Left hindlimb (tissue), 1 donor: ENCODE measurements at regions not wholly inside any gene's neighbourhood (a gene's known extent, or its start where the extent isn't known, plus 50 kb on each side); places are given as distances from the start of the nearest gene placed in this dataset.
"Not testable (repeated sequence)": the region's sequence is repeated elsewhere in the genome, so short reads cannot be mapped to it uniquely, and the experiment has no call there.

Experiments used
- DNase-seq: peaks from one replicate; pipeline ENCODE4 v3.0.0-alpha.2; 2018

DNA sequence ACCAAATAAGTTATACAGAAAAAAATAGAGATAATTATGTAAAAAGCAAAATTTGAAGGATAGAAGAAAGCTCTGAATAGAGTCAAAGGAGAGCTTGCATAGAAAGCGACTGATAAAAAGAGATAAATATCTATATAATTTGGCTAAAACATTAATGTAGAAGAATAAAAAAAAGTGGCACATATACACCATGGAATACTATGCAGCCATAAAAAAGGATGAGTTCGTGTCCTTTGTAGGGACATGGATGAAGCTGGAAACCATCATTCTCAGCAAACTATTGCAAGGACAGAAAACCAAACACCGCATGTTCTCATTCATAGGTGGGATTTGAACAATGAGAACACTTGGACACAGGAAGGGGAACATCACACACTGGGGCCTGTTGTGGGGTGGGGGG, 693.3 kb upstream of the NR2F2 start:
- not testable (repeated sequence) for DNase-seq

GRCh38 chr15:95639208-95639607, 691.3 kb upstream of the NR2F2 start:
- DNase-seq = no peak

DNA sequence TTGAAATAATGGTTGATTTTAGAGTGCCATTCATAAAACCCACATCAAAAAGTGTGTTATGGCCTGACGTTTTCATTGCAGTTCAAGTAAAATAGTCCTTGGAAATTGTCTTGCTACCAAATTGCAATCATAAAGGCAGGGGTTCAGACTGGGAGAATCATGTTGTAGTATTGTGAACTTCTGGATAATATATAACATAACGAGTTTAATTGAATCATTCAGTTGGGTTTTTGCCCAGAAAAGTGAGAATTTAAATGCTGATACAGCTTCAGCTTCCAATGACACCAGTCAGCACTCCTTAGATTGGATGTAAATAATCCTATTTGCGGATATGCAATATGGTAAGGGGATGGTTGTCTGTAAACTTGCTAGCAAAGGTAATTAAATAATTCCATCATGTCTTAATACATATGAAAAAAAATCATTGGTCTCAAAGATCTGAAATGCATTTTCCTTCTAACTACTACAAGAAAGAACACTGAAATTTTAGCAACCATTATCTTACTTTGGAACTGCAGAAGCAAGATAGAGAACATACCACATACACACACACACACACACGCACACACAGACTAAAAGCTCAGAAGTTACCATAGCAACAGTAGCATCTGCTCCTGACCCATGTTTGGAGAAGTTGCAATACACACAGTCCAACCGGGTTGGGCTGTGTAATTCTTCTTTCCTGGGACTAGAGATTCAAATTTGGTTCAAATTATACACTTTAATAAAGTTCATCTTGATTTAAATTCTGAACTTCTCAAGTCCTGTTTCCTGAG, 686.2 kb upstream of the NR2F2 start:
- DNase-seq = no peak

GRCh38 chr15:95645791-95646338, 684.6 kb upstream of the NR2F2 start:
- DNase-seq = no peak

GRCh38 chr15:95646484-95647273, 683.8 kb upstream of the NR2F2 start:
- DNase-seq = no peak

DNA sequence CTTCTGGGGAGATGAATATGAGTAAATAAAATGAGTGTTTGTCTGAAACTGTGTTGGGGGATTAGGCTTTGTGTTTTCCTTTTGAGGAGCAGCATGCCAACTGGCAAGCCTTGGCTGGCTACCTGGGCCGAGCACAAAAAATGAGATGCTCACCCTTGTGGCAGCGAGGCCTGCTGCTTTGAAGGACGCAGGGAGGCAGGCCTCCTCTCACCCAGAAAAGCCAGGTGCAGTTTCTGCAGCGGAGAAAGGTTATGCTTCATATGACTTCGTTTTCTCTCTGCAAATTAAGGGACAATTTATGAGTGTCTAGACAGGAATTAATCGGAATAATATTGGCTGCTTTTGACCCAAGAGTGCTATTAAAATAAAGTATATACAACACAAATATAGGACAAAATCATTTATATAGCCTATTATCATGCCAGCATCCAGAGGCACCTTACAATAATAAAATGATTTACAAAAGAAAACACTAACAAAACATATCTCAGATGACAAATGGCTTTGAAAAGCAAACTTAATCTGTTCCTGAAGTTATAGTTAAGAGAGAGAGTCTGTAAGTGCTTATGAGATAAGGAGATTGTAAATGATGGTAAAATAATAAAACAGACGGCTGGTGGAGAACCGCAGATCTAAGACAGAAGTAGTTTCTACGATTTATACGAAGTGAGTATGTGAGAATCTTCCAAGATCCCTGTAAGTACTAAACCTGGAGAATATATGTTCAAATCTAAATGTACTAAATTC, 682.8 kb upstream of the NR2F2 start:
- DNase-seq = no peak

- DNase-seq = no peak
These were observed 677.1 kb upstream of the NR2F2 start for GRCh38 chr15:95653361-95653805.

DNA sequence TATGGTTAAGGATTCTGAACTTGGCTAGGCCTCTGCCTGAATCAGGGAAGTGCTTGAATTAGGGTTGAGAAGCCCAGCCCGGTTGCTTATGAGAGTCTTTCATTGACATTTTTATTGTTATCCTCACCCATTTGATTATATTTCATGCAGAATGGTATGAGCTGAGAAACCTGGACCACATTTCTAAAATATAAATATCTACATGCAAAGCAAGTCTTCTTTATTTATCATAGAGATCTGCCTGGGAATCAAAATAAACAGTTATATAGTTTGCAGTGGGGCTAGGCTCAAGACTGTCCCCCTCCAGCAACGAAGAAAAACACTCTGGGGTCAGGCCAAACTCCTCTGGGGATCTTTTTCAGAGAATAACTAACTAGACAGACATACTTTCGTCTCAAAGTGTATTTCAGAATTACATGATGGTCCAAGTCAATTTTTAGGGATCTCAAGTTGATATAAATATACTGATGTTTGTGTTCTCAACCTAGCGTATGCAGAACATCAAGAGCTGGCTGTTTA, 675.4 kb upstream of the NR2F2 start:
- DNase-seq = no peak

DNA sequence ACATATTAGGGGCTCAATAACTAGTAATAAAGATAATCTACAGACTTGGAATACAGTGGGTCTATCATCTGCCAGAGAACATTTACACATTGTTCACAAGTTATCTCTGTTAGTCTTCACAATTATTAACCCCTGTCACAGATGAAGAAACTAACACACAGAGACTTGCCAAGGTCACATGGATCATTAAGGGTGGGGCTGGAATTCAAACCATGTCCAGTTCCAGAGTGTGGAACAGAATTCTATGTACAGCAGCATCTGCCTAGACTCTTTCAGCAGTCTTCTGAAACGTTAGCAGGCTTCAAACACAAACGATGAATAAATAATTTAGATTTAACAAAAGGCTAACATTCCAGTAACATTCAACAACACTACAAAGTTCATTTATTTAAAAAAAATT, 673.9 kb upstream of the NR2F2 start:
- no peak for DNase-seq

GRCh38 chr15:95658799-95659198, 671.7 kb upstream of the NR2F2 start:
- DNase-seq = no peak

DNA sequence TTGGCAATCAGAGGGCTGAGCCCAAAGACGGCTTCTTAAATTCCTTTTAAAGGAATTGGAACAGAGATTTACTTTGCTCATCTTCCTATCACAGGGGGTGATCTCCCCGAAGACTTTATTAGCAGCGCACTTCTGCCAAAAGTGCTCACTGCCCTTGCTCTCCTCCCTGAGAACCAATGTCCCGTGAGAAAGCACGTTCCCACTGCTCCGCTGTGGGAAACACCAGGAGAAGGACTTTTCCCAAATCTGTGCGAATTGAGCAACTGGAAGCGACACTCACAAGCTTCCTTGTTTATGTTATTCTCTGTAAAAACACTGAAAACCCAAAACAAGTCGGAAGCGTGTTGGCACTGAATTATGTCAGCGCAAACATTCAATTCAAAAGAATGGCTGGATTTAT, 670.8 kb upstream of the NR2F2 start:
- DNase-seq = no peak

DNA sequence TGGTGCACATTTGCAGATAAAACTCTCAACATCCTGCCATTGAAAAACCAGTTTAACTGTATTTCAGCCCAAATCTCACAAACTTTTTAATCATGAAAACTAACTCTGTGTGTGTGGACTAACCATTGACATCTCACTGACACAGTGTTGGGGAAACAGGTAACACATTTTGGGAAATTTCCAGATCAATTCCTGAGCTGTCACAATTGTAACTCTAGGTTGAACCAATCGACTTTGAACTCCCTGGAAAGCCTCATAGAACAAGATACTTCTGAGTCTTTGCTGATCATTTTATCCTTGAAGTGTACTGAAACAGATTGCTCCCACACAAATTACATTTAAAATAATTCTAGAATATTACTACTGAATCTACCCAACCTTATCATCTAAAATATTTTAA, 667.9 kb upstream of the NR2F2 start:
- DNase-seq = no peak

DNA sequence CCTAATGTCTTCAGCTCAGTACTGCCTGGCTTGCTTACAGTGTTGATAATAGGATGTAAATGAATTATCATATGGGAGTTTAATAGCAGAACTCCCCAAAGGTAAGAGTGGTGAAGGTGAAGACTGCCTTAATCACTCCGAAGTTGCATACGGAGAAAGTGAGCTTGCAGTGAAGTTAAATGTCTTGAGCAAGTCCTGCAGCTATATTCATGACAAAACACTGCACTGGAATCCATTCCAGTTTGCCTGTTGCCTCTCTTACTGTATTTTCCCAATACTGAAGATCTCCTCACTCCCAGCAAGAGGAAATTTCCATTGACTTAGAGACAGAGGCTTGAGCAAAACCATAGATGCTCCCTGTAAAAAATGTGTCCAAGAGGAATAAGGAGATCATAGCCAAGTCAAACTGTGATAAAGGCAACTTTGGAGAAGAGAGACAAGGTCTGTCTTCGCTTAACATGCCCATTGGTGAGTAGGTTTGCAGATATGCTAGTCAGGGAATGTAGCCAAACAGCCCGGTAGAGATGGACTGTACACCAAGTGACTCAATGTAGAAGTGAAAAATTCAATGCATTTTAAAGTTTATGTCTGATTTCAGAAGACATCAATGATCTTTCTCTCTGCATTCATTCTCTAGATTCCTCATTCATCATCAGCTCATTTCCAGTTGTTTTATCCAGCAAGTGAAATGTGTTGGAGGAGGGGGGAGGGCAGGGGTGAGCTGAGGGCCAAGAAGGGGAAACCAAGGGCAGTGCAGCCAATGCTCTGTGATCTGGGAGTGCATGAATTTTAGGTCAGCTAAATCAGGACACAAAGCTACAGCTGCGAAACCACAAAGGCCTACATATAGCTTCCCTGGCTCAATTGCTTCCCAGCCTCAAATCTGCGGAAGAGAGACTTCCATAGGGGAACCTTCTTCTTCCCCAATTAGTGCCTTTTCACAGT, 667.1 kb upstream of the NR2F2 start:
- DNase-seq = no peak

DNA sequence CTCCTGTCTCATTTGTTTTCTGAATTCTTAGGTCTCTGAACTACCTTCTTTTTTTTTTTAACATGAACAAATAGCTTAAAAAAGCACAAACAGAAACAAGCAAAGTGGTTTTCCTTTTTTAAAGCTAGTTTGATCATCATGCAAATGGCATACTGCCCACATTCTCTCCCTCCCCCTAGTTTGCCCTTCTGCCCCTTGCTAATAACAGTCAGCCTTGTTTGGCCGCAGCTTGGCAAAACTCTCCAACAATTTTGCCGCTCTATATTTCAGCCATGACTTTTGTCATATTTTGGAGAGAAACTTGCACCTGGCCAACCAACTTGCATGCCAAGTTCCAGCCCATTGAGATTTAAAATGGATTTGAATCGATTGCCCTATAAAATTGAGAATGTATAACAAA, 666.0 kb upstream of the NR2F2 start:
- DNase-seq = no peak

- DNase-seq = no peak
These were observed 661.2 kb upstream of the NR2F2 start for GRCh38 chr15:95669146-95669922.

DNA sequence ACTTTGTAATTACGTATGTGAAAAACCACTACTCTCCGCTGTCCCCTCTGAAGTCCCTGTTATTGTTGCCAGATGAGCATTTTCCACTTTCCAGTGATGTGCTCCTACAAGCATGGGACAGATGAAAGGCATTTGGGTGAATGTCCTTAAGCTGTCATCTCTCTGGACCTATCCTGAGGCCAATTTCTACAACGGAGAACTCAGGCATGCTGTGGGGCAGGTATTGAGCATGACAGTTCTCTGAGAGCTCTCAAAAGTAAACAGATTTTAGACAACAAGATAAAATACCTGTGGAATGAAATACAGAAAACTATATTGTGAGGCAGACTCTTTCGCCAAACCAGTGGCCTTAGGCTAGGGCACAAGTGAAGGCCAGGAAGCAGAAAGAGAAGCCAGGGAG, 656.5 kb upstream of the NR2F2 start:
- DNase-seq = no peak

GRCh38 chr15:95676500-95676899, 654.0 kb upstream of the NR2F2 start:
- no peak for DNase-seq

- DNase-seq = no peak
These were observed 650.5 kb upstream of the NR2F2 start for GRCh38 chr15:95679847-95680582.

- DNase-seq = no peak
These were observed 649.8 kb upstream of the NR2F2 start for GRCh38 chr15:95680728-95681127.

DNA sequence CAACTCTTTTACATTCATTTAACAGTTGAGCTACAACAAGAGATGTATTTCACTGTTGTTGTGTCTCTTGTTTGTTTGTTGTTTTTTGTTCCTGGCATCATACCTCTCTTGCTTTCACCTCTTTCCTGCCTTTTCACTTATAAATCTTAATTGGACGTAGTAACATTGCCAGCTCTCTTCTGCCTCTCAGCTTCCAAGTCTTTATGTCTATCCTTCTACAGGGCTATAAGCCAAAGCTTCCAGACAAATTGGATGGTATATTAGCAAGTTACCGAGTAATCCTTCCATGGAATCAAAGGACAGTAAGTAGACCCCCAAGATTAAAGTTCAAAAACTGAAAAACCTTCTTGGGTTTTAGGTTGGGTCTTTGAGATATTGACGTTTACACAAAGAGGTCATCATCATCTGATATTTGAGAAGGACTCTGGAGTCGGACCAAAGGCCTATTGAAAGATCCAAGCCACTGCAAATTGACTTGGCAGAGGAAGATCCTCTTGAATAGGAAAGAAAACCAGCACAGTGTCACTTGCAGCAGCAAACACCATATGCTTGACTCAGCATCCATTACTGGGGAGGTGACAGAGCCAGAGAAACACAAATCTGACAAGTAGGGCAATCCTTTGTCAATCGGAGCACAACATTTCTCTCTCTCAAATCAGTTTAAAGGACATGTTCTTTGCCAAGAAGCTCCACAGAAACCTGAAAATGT, 648.5 kb upstream of the NR2F2 start:
- DNase-seq = no peak
